HEK293 (cell line): ENCODE measurements at regions not wholly inside any gene's neighbourhood (a gene's known extent, or its start where the extent isn't known, plus 50 kb on each side); places are given as distances from the start of the nearest gene placed in this dataset.

Source experiments
- CTCF ChIA-PET: fragments of 350-600 bp; formaldehyde crosslinking; extraction: SDS; loops from one replicate; lab custom pipeline; 2021; ENCODE audit warnings: antibody characterized with exemption; lab: Yijun Ruan, JAX
- POLR2A ChIA-PET: fragments of 300-600 bp; formaldehyde crosslinking; extraction: SDS; loops from one replicate; lab custom pipeline; 2020; ENCODE audit warnings: antibody characterized with exemption, inconsistent platforms; lab: Yijun Ruan, JAX
- H3K27ac ChIP-seq: fragments of 200-500 bp; sonication (Bioruptor generic); 2 replicates; pipeline ENCODE4 v1.5.1; 2014; ENCODE audit warnings: low read depth, low read length, control low read depth, inconsistent platforms; ENCODE audit errors: extremely low read depth
- H3K36me3 ChIP-seq, 2 experiments: fragments of 200-500 bp in 1 of 2; sonication (Bioruptor generic) in 1 of 2; 1 replicate in 1 of 2; 2 replicates in 1 of 2; pipeline ENCODE4 v1.5.1; 2014 to 2017; ENCODE audit warnings: inconsistent platforms in 2 of 2, low read length in 2 of 2; ENCODE audit not compliant: control insufficient read depth in 2 of 2, insufficient read depth in 1 of 2
- H3K4me1 ChIP-seq: fragments of 200-500 bp; sonication (Bioruptor generic); 2 replicates; pipeline ENCODE4 v1.5.1; 2014; ENCODE audit warnings: mild to moderate bottlenecking, low read length, inconsistent platforms; ENCODE audit not compliant: control insufficient read depth, insufficient read depth
- H3K4me3 ChIP-seq: 2 replicates; pipeline ENCODE4 v1.5.1; 2011; ENCODE audit warnings: low read depth, mild to moderate bottlenecking, control low read depth, low read length, moderate library complexity
- H3K9me3 ChIP-seq: fragments of 200-500 bp; sonication (Bioruptor generic); 2 replicates; pipeline ENCODE4 v1.5.1; 2014; ENCODE audit warnings: low read depth, low read length, inconsistent platforms; ENCODE audit not compliant: control insufficient read depth, insufficient read depth
- HOXA7 ChIP-seq: sonication (generic); formaldehyde crosslinking; IDR thresholded peaks from 2 replicates; pipeline ENCODE4 v1.8.1; 2022; ENCODE audit warnings: missing genetic modification reagents, borderline replicate concordance
- HOXD13 ChIP-seq: sonication (generic); formaldehyde crosslinking; IDR thresholded peaks from 2 replicates; pipeline ENCODE4 v1.8.0; 2022; ENCODE audit warnings: missing genetic modification reagents, borderline replicate concordance
- ZBTB20 ChIP-seq: fragments of 450-650 bp; formaldehyde crosslinking; IDR thresholded peaks from 2 replicates; pipeline ENCODE4 v1.5.1; 2016; ENCODE audit warnings: missing biosample characterization, missing genetic modification characterization
- ZNF112 ChIP-seq: fragments of 450-650 bp; formaldehyde crosslinking; IDR thresholded peaks from 2 replicates; pipeline ENCODE4 v1.5.0; 2017; ENCODE audit warnings: missing biosample characterization, missing genetic modification characterization
- ZNF155 ChIP-seq: fragments of 450-650 bp; formaldehyde crosslinking; IDR thresholded peaks from 2 replicates; pipeline ENCODE4 v1.5.1; 2016; ENCODE audit warnings: missing biosample characterization, missing genetic modification characterization
- ZNF16 ChIP-seq: fragments of 450-650 bp; formaldehyde crosslinking; IDR thresholded peaks from 2 replicates; pipeline ENCODE4 v1.5.1; 2016; ENCODE audit warnings: low read depth, missing biosample characterization, missing genetic modification characterization
- ZNF211 ChIP-seq: fragments of 450-650 bp; formaldehyde crosslinking; IDR thresholded peaks from 2 replicates; pipeline ENCODE4 v1.5.1; 2016; ENCODE audit warnings: low read depth, missing biosample characterization, missing genetic modification characterization
- ZNF302 ChIP-seq: fragments of 450-650 bp; formaldehyde crosslinking; IDR thresholded peaks from 2 replicates; pipeline ENCODE4 v1.5.1; 2016; ENCODE audit warnings: missing biosample characterization, missing genetic modification characterization, low read depth
- ZNF335 ChIP-seq: fragments of 450-650 bp; formaldehyde crosslinking; conservative IDR thresholded peaks from 2 replicates; pipeline ENCODE4 v1.5.1; 2016; ENCODE audit warnings: missing biosample characterization, missing genetic modification characterization
- ZNF366 ChIP-seq: fragments of 450-650 bp; formaldehyde crosslinking; conservative IDR thresholded peaks from 2 replicates; pipeline ENCODE4 v1.5.1; 2016; ENCODE audit warnings: missing biosample characterization, missing genetic modification characterization
- ZNF423 ChIP-seq: fragments of 450-650 bp; formaldehyde crosslinking; IDR thresholded peaks from 2 replicates; pipeline ENCODE4 v1.5.1; 2016; ENCODE audit warnings: missing biosample characterization, missing genetic modification characterization
- ZNF596 ChIP-seq: fragments of 450-650 bp; IDR thresholded peaks from 2 replicates; pipeline ENCODE4 v1.5.0; 2018; ENCODE audit warnings: missing biosample characterization, mild to moderate bottlenecking, missing genetic modification characterization, moderate library complexity
- ZNF658 ChIP-seq: fragments of 450-650 bp; formaldehyde crosslinking; IDR thresholded peaks from 2 replicates; pipeline ENCODE4; 2016; ENCODE audit warnings: missing biosample characterization, missing genetic modification characterization
- ZNF660 ChIP-seq: fragments of 450-650 bp; IDR thresholded peaks from 2 replicates; pipeline ENCODE4 v1.5.1; 2018; ENCODE audit warnings: missing biosample characterization, mild to moderate bottlenecking, missing genetic modification characterization
- ZNF768 ChIP-seq: fragments of 450-650 bp; formaldehyde crosslinking; IDR thresholded peaks from 2 replicates; pipeline ENCODE4 v1.5.1; 2018; ENCODE audit warnings: missing biosample characterization, mild to moderate bottlenecking, missing genetic modification characterization
- ZNF792 ChIP-seq: fragments of 450-650 bp; formaldehyde crosslinking; IDR thresholded peaks from 2 replicates; pipeline ENCODE4 v1.5.1; 2016; ENCODE audit warnings: missing biosample characterization, missing genetic modification characterization
- ZSCAN16 ChIP-seq: fragments of 450-650 bp; formaldehyde crosslinking; IDR thresholded peaks from 2 replicates; pipeline ENCODE4 v1.5.1; 2016; ENCODE audit warnings: missing biosample characterization, missing genetic modification characterization
- ZSCAN18 ChIP-seq: fragments of 450-650 bp; formaldehyde crosslinking; IDR thresholded peaks from 2 replicates; pipeline ENCODE4 v1.5.1; 2016; ENCODE audit warnings: missing biosample characterization, missing genetic modification characterization
- ZXDB ChIP-seq: fragments of 450-650 bp; formaldehyde crosslinking; IDR thresholded peaks from 2 replicates; pipeline ENCODE4 v1.5.1; 2016; ENCODE audit warnings: missing biosample characterization, missing genetic modification characterization
- TF ChIP-seq, protein P1 (sequence below): fragments of 450-650 bp; formaldehyde crosslinking; IDR thresholded peaks from 2 replicates; pipeline ENCODE4 v1.5.1; 2017; ENCODE audit warnings: missing biosample characterization, missing genetic modification characterization
- TF ChIP-seq, protein P2 (sequence below): fragments of 450-650 bp; formaldehyde crosslinking; IDR thresholded peaks from 2 replicates; pipeline ENCODE4 v1.5.1; 2016; ENCODE audit warnings: missing biosample characterization, missing genetic modification characterization
- TF ChIP-seq, protein P3 (sequence below): fragments of 450-650 bp; formaldehyde crosslinking; optimal IDR thresholded peaks from 2 replicates; pipeline ENCODE3; 2016; ENCODE audit warnings: missing biosample characterization, mild to moderate bottlenecking, missing genetic modification characterization
- TF ChIP-seq, protein P4 (sequence below): fragments of 450-650 bp; formaldehyde crosslinking; IDR thresholded peaks from 2 replicates; pipeline ENCODE4 v1.5.1; 2016; ENCODE audit warnings: missing biosample characterization, missing genetic modification characterization

GRCh38 chr16:26809461-26809860, 257.3 kb upstream of the C16orf82 start:
- Histone ChIP-seq H3K27ac (no peak overlapping the region), H3K4me3 (no peak overlapping the region), H3K9me3 (no peaks in the 10 kb centered on the region)
- POLR2A ChIA-PET, result no interaction called here
- CTCF ChIA-PET, result no interaction called here
- TF ChIP-seq ZNF366 (tag by site-specific recombination) (peak; percentile 77), ZXDB (tag by site-specific recombination) (no peak)
- TF ChIP-seq, protein P1, sequence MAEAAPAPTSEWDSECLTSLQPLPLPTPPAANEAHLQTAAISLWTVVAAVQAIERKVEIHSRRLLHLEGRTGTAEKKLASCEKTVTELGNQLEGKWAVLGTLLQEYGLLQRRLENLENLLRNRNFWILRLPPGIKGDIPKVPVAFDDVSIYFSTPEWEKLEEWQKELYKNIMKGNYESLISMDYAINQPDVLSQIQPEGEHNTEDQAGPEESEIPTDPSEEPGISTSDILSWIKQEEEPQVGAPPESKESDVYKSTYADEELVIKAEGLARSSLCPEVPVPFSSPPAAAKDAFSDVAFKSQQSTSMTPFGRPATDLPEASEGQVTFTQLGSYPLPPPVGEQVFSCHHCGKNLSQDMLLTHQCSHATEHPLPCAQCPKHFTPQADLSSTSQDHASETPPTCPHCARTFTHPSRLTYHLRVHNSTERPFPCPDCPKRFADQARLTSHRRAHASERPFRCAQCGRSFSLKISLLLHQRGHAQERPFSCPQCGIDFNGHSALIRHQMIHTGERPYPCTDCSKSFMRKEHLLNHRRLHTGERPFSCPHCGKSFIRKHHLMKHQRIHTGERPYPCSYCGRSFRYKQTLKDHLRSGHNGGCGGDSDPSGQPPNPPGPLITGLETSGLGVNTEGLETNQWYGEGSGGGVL (tag by site-specific recombination), result no peak
- TF ChIP-seq, all 188 proteins: peak for 1
- Histone ChIP-seq H3K4me1 (no peaks in the 10 kb centered on the region), H3K36me3 (no peaks in the 10 kb centered on the region)

DNA sequence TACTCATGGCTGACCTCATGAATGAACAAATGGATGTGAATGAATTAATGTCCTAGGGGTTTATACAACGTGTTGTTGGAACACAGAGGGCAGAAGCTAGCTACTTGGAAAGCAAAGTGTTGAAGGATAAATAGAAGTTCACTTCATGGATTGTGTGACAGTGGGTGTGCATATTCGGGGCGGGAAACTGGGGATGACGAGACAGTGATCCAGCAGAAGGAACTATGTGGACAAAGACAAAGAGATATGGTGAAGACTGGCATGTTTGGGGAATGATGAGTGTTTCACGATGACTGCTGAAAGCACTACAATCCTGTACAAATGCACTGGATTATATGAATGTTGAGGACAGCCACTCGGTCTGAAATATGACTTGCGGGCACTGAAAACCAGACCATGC, 250.5 kb upstream of the C16orf82 start:
- no peaks in the 10 kb centered on the region for H3K36me3 ChIP-seq
- TF ChIP-seq ZNF596 (tag by site-specific recombination) (no peak), ZNF768 (no peak), HOXA7 (CRISPR knock-in tag) (no peak), ZNF792 (tag by site-specific recombination) (no peak), ZNF16 (tag by site-specific recombination) (no peak), ZNF335 (tag by site-specific recombination) (no peak), HOXD13 (CRISPR knock-in tag) (no peak), ZNF302 (tag by site-specific recombination) (no peak), ZSCAN18 (tag by site-specific recombination) (no peak), ZSCAN16 (tag by site-specific recombination) (no peak), ZNF211 (no peak), ZNF112 (tag by site-specific recombination) (no peak), ZBTB20 (tag by site-specific recombination) (no peak), ZNF155 (tag by site-specific recombination) (no peak), ZNF423 (tag by site-specific recombination) (no peak), ZNF660 (tag by site-specific recombination) (no peak), ZNF658 (tag by site-specific recombination) (no peak)
- TF ChIP-seq, protein P2, sequence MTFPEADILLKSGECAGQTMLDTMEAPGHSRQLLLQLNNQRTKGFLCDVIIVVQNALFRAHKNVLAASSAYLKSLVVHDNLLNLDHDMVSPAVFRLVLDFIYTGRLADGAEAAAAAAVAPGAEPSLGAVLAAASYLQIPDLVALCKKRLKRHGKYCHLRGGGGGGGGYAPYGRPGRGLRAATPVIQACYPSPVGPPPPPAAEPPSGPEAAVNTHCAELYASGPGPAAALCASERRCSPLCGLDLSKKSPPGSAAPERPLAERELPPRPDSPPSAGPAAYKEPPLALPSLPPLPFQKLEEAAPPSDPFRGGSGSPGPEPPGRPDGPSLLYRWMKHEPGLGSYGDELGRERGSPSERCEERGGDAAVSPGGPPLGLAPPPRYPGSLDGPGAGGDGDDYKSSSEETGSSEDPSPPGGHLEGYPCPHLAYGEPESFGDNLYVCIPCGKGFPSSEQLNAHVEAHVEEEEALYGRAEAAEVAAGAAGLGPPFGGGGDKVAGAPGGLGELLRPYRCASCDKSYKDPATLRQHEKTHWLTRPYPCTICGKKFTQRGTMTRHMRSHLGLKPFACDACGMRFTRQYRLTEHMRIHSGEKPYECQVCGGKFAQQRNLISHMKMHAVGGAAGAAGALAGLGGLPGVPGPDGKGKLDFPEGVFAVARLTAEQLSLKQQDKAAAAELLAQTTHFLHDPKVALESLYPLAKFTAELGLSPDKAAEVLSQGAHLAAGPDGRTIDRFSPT, result no peak
- TF ChIP-seq, protein P3, sequence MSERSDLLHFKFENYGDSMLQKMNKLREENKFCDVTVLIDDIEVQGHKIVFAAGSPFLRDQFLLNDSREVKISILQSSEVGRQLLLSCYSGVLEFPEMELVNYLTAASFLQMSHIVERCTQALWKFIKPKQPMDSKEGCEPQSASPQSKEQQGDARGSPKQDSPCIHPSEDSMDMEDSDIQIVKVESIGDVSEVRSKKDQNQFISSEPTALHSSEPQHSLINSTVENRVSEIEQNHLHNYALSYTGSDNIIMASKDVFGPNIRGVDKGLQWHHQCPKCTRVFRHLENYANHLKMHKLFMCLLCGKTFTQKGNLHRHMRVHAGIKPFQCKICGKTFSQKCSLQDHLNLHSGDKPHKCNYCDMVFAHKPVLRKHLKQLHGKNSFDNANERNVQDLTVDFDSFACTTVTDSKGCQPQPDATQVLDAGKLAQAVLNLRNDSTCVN (tag by site-specific recombination), result no peak
- TF ChIP-seq, protein P4, sequence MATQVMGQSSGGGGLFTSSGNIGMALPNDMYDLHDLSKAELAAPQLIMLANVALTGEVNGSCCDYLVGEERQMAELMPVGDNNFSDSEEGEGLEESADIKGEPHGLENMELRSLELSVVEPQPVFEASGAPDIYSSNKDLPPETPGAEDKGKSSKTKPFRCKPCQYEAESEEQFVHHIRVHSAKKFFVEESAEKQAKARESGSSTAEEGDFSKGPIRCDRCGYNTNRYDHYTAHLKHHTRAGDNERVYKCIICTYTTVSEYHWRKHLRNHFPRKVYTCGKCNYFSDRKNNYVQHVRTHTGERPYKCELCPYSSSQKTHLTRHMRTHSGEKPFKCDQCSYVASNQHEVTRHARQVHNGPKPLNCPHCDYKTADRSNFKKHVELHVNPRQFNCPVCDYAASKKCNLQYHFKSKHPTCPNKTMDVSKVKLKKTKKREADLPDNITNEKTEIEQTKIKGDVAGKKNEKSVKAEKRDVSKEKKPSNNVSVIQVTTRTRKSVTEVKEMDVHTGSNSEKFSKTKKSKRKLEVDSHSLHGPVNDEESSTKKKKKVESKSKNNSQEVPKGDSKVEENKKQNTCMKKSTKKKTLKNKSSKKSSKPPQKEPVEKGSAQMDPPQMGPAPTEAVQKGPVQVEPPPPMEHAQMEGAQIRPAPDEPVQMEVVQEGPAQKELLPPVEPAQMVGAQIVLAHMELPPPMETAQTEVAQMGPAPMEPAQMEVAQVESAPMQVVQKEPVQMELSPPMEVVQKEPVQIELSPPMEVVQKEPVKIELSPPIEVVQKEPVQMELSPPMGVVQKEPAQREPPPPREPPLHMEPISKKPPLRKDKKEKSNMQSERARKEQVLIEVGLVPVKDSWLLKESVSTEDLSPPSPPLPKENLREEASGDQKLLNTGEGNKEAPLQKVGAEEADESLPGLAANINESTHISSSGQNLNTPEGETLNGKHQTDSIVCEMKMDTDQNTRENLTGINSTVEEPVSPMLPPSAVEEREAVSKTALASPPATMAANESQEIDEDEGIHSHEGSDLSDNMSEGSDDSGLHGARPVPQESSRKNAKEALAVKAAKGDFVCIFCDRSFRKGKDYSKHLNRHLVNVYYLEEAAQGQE, result no peak
- TF ChIP-seq, all 188 proteins: peak for 0
- CTCF ChIA-PET, result no interaction called here
- POLR2A ChIA-PET, result no interaction called here
- Histone ChIP-seq H3K4me3 (no peak overlapping the region), H3K4me1 (no peaks in the 10 kb centered on the region), H3K27ac (no peak overlapping the region), H3K9me3 (no peaks in the 10 kb centered on the region)
